ENCODE measurements at regions not wholly inside any gene's neighbourhood (a gene's known extent, or its start where the extent isn't known, plus 50 kb on each side); places are given as distances from the start of the nearest gene placed in this dataset.
"Not testable (repeated sequence)": the region's sequence is repeated elsewhere in the genome, so short reads cannot be mapped to it uniquely, and the experiment has no call there.

DNA sequence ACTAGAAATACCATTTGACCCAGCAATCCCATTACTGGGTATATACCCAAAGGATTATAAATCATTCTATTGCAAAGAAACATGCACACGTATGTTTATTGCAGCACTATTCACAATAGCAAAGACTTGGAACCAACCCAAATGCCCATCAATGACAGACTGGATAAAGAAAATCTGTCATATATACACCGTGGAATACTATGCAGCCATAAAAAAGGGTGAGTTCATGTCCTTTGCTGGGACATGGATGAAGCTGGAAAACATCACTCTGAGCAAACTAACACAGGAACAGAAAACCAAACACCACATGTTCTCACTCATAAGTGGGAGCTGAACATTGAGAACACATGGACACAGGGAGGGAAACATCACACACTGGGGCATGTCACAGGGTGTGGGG lies 180.7 kb upstream of the IRX4 start:
- TF ChIP-seq POLR2A (IDR thresholded peaks at IDR 0.05; ENCODE audit: control extremely low read depth in 1 of 2, low read depth in 2 of 2, low read length in 2 of 2); YY1 (IDR thresholded peaks at IDR 0.05; ENCODE audit: low read depth, low read length); RFX5 (IDR thresholded peaks at IDR 0.05; ENCODE audit: borderline replicate concordance, low read depth, low read length); SUZ12 (IDR thresholded peaks at IDR 0.05; ENCODE audit: low read length); FOSL1 (IDR thresholded peaks at IDR 0.05; ENCODE audit: insufficient read depth, low read depth, low read length); EZH2 (IDR thresholded peaks at IDR 0.05; ENCODE audit: low read depth, low read length, severe bottlenecking); SAP30 (IDR thresholded peaks at IDR 0.05; ENCODE audit: insufficient read depth, insufficient replicate concordance, low read length); BCL11A (IDR thresholded peaks at IDR 0.05; ENCODE audit: low read depth in 2 of 2, low read length in 2 of 2); ATF3 (IDR thresholded peaks at IDR 0.05; ENCODE audit: insufficient read depth, low read depth, low read length); BACH1 (IDR thresholded peaks at IDR 0.05; ENCODE audit: low read length): not testable (repeated sequence)
- TF ChIP-seq, protein P1, sequence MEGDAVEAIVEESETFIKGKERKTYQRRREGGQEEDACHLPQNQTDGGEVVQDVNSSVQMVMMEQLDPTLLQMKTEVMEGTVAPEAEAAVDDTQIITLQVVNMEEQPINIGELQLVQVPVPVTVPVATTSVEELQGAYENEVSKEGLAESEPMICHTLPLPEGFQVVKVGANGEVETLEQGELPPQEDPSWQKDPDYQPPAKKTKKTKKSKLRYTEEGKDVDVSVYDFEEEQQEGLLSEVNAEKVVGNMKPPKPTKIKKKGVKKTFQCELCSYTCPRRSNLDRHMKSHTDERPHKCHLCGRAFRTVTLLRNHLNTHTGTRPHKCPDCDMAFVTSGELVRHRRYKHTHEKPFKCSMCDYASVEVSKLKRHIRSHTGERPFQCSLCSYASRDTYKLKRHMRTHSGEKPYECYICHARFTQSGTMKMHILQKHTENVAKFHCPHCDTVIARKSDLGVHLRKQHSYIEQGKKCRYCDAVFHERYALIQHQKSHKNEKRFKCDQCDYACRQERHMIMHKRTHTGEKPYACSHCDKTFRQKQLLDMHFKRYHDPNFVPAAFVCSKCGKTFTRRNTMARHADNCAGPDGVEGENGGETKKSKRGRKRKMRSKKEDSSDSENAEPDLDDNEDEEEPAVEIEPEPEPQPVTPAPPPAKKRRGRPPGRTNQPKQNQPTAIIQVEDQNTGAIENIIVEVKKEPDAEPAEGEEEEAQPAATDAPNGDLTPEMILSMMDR (IDR thresholded peaks at IDR 0.05; ENCODE audit: control extremely low read depth in 1 of 3, insufficient read depth in 1 of 3, low read depth in 1 of 3, low read length in 3 of 3), result not testable (repeated sequence)
- TF ChIP-seq, protein P2, sequence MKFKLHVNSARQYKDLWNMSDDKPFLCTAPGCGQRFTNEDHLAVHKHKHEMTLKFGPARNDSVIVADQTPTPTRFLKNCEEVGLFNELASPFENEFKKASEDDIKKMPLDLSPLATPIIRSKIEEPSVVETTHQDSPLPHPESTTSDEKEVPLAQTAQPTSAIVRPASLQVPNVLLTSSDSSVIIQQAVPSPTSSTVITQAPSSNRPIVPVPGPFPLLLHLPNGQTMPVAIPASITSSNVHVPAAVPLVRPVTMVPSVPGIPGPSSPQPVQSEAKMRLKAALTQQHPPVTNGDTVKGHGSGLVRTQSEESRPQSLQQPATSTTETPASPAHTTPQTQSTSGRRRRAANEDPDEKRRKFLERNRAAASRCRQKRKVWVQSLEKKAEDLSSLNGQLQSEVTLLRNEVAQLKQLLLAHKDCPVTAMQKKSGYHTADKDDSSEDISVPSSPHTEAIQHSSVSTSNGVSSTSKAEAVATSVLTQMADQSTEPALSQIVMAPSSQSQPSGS (IDR thresholded peaks at IDR 0.05; ENCODE audit: low read length), result not testable (repeated sequence)

All from H1 (cell line).